ENCODE measurements at regions not wholly inside any gene's neighbourhood (a gene's known extent, or its start where the extent isn't known, plus 50 kb on each side); places are given as distances from the start of the nearest gene placed in this dataset.
A peak's percentile ranks its signal among the peaks of the same experiment; 100 is the strongest.

DNA sequence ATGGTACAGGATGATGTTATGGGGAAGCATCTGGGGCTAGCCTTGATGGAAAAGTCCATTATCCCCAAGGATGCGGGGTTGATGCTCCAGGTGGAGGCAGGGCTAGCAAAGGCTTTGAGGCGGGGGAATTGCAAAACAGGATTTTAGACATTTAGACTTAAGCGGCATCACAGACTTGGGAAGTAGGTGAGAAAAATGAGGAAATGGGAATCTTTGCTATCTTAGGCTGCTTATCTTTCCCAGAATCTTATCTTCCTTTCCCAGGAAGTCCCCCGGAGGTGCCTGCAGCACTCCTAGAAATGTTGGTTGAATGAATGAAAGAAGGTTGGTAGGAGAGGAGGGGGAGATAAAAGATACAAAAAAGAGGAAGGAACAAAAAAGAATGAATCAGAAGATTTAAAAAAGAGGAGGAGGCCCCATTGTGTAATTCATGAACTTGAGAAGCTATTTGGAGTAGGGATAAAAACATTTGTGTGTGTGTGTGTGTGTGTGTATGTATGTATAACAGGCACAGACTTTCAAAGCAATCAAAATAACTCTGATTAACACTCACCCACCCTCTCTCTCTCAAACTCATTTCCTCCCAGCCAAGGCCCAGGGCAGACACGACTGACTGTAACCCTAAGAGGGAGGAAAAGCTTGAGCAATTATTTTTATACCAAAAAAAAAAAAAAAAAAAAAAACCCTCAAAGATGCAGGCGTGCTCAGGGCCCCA, 62.5 kb upstream of the TBX3 start:
- DNase-seq (ENCODE audit: low read depth in 2 of 2): peak in 1 of 2 experiments; percentile 14

DNA sequence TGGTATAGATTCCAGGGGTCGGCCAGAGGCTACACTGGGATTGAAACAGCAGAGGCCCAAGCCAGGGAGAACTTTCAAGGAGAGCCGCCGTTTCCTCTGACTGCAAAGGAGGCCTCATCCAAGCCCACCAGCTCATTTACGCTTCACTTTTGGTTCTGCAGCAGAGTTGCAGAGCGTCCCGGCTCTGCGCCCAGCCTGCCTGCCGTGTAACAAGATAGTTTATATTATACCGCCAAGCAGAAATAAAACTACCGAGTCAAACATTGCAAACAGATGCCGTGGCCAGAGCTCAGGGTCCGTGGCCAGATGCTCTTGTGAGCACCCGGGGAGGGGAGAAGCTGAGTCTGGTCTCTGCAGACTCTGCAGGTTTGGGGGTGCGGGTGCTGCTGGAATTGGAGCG, 60.7 kb upstream of the TBX3 start:
- peak in 1 of 2 experiments; percentile 26 for DNase-seq (ENCODE audit: low read depth in 2 of 2)

DNA sequence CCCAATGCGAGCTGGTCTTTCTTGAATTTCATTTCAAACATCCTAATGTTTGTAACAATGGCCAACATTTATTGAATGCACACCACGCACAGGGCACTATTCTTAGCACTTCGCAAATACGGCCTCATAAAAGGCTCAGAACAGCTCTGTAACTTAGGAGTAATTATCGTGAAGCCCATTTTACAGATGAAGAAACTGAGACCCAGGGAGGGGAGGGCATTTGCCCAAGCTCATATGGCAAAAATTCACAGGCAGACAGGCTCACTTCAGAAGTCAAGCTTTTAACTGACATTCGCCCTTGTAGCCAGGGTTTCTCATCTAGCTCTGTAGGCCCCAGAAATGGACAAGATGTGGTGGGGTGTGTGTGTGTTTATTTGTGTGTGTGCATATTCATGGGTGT, 60.3 kb upstream of the TBX3 start:
- DNase-seq (ENCODE audit: low read depth in 2 of 2): no peak

DNA sequence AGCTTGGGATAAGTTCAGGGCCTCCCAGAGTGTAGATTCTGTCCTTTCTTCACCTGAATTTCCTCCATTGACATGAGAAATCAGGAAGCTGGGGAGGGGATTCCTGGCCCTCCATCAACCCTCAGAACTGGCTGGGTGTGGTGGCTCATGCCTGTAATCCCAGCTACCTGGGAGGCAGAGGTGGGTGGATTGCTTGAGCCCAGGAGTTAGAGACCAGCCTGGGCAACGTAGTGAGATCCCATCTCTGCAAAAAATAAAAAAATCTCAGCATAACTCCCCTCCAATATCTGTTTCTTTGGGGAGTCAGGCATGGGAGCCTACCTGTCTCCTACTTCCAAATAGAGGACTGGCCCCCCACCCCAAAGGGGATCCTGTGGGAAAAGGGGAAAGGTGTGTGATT, 59.8 kb upstream of the TBX3 start:
- DNase-seq (ENCODE audit: low read depth in 2 of 2): no peak

DNA sequence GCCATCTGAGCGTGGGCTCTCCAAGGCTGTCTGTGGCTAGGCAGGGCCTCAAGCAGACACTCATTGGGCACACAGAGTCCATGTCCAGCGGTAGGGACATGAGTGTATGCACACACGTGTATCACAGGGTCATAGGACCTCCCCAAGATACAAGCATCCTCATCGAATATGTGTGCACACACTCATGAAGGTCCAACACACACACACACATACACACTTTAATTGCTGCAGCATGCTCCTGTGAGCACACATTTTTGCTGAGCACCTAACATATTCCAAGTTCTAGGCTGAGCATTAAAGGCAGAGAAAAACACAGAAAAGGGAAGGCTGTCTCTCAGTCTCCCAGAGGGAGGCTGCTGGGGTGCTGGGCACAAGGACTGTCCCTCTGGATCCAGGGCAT, 59.3 kb upstream of the TBX3 start:
- DNase-seq (ENCODE audit: low read depth in 2 of 2): no peak

DNA sequence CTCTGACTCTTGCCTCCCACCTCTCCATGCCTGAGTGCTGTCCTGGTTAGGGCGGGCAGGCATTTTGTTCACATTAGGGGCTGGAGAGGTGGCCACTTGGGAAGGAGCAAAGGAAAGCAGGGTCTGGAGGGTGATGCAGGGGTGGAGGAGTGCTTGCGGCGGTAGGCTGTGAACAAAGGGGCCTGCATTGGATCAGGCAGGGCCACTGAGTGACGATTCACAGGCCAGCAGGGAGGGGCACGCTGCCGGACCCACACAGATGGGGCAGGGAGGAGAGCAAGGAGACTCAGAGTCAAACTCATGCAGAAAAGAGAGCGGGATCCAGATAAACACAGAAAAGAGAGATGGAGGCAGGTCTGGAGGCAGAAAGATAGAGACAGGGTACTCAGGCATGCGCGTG, 58.4 kb upstream of the TBX3 start:
- no peak for DNase-seq (ENCODE audit: low read depth in 2 of 2)

DNA sequence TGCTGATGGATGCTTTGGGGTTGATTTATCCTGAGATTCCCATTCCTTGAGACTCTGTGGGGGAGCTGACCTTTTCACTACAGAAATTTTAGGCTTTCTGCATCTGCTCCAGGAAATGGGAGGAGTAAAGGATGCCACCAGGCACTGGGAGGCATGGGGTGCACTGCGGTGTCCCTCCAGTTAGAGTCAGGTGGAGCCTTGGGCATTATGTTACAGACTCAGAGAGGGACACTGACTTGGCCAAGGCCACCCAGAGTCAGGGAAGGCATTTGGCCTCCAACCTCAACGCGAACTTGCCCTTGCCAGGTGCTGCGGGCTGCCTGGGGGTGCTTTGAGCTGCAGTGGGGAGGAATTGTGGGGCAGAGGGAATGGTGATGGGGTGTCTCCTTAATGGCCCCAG, 58.0 kb upstream of the TBX3 start:
- DNase-seq (ENCODE audit: low read depth in 2 of 2): no peak

DNA sequence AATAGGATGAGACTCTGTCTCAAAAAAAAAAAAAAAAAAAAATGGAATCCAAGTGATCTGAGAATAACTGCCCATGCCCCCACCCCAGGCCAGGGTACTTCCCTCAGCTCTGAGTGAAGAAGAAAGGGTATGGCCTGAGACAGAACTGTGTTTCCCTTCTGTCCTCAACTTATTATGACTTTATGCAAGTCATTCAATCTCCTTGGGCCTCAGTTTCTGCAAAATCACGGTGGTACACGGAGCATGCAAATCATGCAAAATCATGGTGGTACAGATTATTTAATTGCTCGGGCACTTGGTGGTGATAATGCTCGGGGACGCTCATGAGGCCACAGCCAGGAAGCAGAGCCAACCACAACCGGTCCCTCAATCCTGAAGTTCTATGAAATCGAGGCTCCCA, 56.5 kb upstream of the TBX3 start:
- DNase-seq (ENCODE audit: low read depth in 2 of 2): no peak

DNA sequence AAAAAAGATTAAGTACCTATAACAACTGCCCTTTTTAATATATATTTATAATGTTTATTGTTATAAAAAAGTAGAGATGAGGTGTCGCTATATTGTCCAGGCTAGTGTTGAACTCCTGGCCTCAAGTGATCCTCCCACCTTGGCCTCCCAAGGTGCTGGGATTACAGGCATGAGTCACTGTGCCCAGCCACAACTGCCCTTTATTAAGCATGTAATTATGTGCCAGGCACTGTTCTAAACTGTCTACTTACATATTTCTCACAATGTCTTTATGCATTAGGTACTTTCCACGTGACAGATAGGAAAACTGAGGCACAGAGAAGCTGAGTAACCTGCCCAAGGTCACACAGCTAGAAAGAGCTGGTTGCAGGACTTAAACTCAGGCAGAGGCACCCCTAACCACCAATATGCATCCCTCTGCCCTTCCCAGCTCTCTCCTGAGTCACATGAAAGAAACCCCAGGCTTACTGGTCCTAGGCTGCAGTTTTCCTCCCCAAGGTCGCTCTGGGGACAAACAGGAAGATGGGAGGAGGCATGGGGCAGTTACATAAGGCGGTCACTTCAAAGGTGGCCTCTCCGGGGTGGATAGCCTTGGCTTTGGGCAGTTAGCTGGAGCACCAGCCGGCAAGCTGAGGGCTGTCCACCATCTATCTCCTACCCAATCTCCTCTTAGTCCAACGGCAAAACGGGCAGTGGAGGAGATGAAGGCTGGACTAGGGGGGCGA, 54.6 kb upstream of the TBX3 start:
- no peak for DNase-seq (ENCODE audit: low read depth in 2 of 2)

DNA sequence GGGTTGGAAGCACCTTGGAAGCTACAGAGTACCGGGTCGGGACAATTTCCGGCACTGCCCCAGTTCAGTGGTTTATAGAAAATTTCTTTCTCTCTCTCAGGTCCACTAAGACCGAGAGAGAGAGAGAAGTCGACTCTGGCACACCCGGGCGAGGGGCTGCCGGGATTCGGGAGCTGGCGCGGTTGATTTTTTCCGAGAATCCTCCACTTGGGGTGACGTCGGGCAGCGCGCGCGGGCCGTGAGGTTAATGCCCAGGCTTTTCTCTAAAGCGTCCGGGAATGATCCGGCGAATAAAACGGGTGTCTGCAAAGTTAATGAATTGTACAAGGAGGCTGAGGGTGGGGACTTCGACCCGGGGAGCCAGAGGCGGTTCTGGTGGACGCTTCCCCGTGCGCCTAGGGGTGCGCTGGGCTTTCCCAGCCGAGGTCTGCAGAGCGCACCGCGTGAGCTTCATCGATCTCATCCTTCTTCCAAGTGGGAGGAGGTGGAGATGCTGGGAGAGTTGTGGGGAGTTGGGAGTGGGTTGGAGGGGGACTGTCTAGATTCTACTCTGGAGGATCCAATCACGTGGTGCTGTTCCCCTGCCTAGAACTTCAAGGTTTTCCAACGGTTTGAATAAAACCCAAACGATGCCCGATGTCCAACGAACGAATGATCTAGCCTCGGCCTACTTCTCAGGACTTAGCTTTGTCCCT, 51.9 kb upstream of the TBX3 start:
- DNase-seq (ENCODE audit: low read depth in 2 of 2): no peak

DNA sequence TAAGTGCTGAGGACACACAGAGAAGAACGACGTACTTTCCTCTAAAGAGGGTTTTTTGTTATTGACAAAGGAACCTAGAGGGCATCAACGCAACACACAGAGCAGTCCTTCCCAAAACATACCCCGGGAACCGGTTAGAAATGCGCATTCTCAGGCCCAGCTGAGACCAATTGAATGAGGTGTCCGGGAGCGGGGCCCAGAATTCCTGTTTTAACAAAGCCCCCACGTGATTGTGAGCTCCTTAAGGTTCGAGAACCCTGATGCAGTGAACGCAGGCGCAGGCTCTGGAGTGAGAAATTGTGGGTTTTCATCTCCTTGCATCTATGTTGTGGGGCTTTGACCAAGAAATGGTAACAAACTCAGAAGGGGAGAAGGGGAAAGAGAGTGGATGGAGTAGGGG, 51.0 kb upstream of the TBX3 start:
- DNase-seq (ENCODE audit: low read depth in 2 of 2): no peak

DNA sequence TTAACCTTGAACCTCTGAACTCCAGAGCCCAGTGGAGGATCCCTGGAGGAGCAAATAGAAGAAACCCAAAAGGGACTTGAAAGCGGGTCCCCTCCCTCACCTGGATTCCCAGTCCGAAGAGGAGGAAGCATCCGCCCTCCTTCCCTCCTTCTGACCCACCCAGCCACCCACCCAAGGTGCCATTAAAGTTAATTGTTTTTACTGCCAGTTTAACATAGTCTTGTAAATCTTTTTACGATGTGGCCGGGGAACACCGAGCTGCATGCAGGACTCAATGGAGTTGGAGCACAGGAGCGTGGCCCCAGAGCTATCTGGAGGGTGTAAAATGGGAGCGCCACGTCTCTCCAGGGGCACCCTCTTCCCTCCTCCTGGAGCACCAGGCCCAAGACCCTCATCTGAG, 49.9 kb upstream of the TBX3 start:
- no peak for DNase-seq (ENCODE audit: low read depth in 2 of 2)
